Mesothelial cell of epicardium (in vitro differentiated cells): ENCODE measurements at regions not wholly inside any gene's neighbourhood (a gene's known extent, or its start where the extent isn't known, plus 50 kb on each side); places are given as distances from the start of the nearest gene placed in this dataset.

ENCODE experiments used
- DNase-seq, 2 experiments: peaks; one replicate each; pipeline ENCODE4 v3.0.0; 2021; ENCODE audit warnings: low spot score in 2 of 2; ENCODE audit not compliant: unreplicated experiment in 2 of 2
- H3K27ac Mint-ChIP-seq: 2 replicates; pipeline ENCODE4 v1.8.0; 2021; ENCODE audit warnings: mixed read lengths
- H3K27me3 Mint-ChIP-seq: 2 replicates; pipeline ENCODE4 v1.8.0; 2021; ENCODE audit warnings: low read depth, mixed read lengths
- H3K36me3 Mint-ChIP-seq: 2 replicates; pipeline ENCODE4 v1.8.0; 2021; ENCODE audit warnings: mixed read lengths
- H3K4me1 Mint-ChIP-seq: 2 replicates; pipeline ENCODE4 v1.8.0; 2021; ENCODE audit warnings: mixed read lengths
- H3K4me3 Mint-ChIP-seq: 2 replicates; pipeline ENCODE4 v1.8.0; 2021; ENCODE audit warnings: mild to moderate bottlenecking, moderate library complexity, mixed read lengths
- H3K9me3 Mint-ChIP-seq: 2 replicates; pipeline ENCODE4 v1.8.0; 2021; ENCODE audit warnings: mixed read lengths
- TF ChIP-seq, protein P1 (sequence below): fragments of 200-600 bp; sonication (generic); IDR thresholded peaks from one replicate; pipeline ENCODE4 v1.5.0; 2021; ENCODE audit warnings: antibody characterized with exemption; ENCODE audit not compliant: unreplicated experiment

DNA sequence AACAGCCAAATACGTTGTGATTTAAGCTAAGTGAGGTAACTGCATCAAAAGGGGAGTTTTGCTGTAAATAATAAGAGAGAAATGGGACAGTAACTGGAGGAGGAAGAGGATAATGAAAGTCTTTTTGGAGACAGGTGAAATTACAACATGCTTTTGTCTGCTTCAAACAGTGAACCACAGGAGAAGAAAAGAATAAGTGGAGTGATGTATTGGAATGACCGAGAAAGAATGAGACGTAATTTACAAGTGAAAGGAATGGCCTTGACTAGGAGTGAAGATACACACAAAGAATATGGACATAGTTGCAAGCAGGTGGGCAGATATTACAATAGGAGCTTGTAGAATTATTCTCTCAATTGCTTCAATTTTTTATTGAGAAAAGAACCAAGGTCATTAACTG lies 550.8 kb downstream of the DIPK2A start:
- Mint-ChIP-seq H3K4me3 (no peak overlapping the region), H3K27ac (no peak overlapping the region), H3K4me1 (peaks cover 7% of the 10 kb centered on the region), H3K9me3 (no peaks in the 10 kb centered on the region), H3K36me3 (no peaks in the 10 kb centered on the region), H3K27me3 (no peaks in the 10 kb centered on the region)
- DNase-seq, result no peak
- TF ChIP-seq, protein P1, sequence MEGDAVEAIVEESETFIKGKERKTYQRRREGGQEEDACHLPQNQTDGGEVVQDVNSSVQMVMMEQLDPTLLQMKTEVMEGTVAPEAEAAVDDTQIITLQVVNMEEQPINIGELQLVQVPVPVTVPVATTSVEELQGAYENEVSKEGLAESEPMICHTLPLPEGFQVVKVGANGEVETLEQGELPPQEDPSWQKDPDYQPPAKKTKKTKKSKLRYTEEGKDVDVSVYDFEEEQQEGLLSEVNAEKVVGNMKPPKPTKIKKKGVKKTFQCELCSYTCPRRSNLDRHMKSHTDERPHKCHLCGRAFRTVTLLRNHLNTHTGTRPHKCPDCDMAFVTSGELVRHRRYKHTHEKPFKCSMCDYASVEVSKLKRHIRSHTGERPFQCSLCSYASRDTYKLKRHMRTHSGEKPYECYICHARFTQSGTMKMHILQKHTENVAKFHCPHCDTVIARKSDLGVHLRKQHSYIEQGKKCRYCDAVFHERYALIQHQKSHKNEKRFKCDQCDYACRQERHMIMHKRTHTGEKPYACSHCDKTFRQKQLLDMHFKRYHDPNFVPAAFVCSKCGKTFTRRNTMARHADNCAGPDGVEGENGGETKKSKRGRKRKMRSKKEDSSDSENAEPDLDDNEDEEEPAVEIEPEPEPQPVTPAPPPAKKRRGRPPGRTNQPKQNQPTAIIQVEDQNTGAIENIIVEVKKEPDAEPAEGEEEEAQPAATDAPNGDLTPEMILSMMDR, result no peak

DNA sequence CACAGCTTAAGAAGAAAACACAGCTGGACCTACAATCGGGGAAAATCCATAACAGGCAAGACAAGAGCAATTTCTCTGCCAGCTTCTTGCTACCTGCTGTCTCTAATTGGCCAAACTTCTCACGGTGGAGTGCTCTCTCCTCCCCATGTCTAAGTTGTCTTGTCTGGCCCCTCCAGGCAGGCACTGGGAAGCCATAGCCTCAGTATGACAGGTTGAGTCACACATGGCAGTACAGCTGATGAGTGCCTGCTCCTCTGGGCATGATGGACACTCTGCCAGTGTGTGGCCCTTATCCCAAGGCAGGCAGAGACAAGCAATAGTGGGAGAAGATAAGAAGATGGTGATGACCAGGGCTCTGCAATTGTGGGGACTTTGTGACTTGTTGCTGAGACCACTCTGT lies 551.8 kb downstream of the DIPK2A start:
- no peak overlapping the region for H3K27ac Mint-ChIP-seq
- H3K9me3 Mint-ChIP-seq, result no peaks in the 10 kb centered on the region
- H3K27me3 Mint-ChIP-seq, result no peaks in the 10 kb centered on the region
- H3K4me3 Mint-ChIP-seq, result no peak overlapping the region
- H3K36me3 Mint-ChIP-seq, result no peaks in the 10 kb centered on the region
- no peak for DNase-seq
- TF ChIP-seq, protein P1, result no peak
- H3K4me1 Mint-ChIP-seq, result peaks cover 3% of the 10 kb centered on the region

DNA sequence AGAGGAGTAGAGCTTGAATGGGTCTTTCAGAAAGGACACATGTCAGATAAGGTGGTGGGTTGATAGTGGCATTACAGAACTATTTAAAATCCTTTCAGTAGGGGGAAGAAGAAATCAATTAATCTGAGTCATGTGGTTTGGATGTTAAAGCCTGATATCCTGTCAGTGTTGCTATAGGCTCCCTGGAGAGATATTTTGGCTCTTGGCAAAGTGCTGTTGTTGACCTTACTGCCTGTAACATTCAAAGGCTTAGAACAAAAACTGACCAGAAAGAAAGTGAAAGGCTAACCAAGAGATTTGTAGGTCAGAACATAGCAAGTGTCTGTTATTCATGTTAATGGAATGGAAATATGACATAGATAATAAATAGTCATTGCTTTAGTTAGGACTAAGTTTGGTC lies 552.9 kb downstream of the DIPK2A start:
- H3K27me3 Mint-ChIP-seq, result no peaks in the 10 kb centered on the region
- no peak overlapping the region for H3K4me3 Mint-ChIP-seq
- TF ChIP-seq, protein P1, result no peak
- DNase-seq, result no peak
- no peaks in the 10 kb centered on the region for H3K36me3 Mint-ChIP-seq
- no peaks in the 10 kb centered on the region for H3K9me3 Mint-ChIP-seq
- H3K4me1 Mint-ChIP-seq, result peaks cover 6% of the 10 kb centered on the region
- H3K27ac Mint-ChIP-seq, result no peak overlapping the region

DNA sequence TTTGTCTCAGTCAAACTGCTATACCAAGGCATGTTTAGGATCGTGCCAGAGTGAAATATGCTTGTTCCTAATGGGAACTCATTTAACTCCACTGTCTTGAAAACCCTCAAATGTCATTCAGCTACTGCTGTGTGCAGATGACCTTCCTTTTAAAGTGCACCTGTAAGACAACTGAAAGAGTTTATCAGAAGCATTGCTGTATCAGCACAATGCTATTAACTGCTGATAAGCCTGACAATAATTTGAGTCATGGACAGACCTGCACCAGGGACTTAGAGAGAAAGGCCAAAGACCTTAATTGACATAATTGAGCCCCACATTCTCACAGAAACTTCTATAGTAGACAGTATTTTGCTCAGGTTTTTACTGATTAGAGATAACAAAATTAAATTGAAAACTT lies 557.9 kb downstream of the DIPK2A start:
- Mint-ChIP-seq H3K27me3 (no peaks in the 10 kb centered on the region), H3K4me3 (no peak overlapping the region), H3K9me3 (no peaks in the 10 kb centered on the region), H3K4me1 (peaks cover 6% of the 10 kb centered on the region), H3K36me3 (no peaks in the 10 kb centered on the region), H3K27ac (no peak overlapping the region)
- TF ChIP-seq, protein P1, result no peak
- no peak for DNase-seq

DNA sequence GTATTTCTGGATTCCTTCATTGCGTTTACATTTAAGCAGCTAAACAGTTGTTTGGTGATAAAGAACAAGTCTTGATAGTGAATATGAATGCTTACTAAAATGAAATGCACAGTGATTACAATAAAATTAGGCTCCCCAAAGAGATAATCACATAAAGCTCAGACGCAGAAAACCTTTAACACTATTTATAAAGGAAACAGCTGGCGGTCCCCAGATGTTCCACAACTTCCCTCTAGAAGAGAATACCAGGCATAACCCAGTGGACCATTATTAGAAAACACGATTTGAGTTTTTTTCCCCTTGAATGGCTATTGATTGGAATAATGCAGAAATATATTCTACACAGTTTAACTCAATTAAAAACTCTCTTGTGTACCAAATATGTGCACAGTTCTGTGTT lies 573.2 kb downstream of the DIPK2A start:
- H3K27ac Mint-ChIP-seq, result no peak overlapping the region
- no peaks in the 10 kb centered on the region for H3K27me3 Mint-ChIP-seq
- peaks cover 8% of the 10 kb centered on the region for H3K9me3 Mint-ChIP-seq
- DNase-seq, result no peak
- no peaks in the 10 kb centered on the region for H3K36me3 Mint-ChIP-seq
- H3K4me1 Mint-ChIP-seq, result peaks cover 27% of the 10 kb centered on the region
- no peak overlapping the region for H3K4me3 Mint-ChIP-seq
- TF ChIP-seq, protein P1, result no peak

DNA sequence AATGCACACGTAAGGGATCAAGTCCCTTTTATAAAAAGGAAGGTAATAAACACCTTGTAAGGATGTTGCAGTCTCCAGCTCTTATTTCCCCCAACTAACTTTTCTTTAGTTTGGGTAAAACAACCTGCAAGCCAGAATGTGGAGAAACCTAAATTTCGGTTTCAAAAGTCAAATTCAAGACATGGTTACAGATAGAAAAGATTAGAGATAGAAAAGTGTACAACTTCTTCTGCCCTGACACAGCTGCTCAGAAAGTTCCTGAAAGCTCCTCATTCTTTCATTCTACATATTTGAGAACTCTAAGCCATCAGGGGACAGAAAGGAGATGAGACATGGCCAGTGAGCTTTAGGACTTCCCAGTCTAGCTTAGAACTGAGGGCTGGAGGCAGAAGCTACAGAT lies 574.9 kb downstream of the DIPK2A start:
- TF ChIP-seq, protein P1, result no peak
- H3K27me3 Mint-ChIP-seq, result no peaks in the 10 kb centered on the region
- H3K4me3 Mint-ChIP-seq, result no peak overlapping the region
- no peak for DNase-seq
- H3K4me1 Mint-ChIP-seq, result peaks cover 28% of the 10 kb centered on the region
- H3K36me3 Mint-ChIP-seq, result no peaks in the 10 kb centered on the region
- H3K27ac Mint-ChIP-seq, result no peak overlapping the region
- H3K9me3 Mint-ChIP-seq, result no peaks in the 10 kb centered on the region
